ENCODE measurements at regions not wholly inside any gene's neighbourhood (a gene's known extent, or its start where the extent isn't known, plus 50 kb on each side); places are given as distances from the start of the nearest gene placed in this dataset.
"Not testable (repeated sequence)": the region's sequence is repeated elsewhere in the genome, so short reads cannot be mapped to it uniquely, and the experiment has no call there.

DNA sequence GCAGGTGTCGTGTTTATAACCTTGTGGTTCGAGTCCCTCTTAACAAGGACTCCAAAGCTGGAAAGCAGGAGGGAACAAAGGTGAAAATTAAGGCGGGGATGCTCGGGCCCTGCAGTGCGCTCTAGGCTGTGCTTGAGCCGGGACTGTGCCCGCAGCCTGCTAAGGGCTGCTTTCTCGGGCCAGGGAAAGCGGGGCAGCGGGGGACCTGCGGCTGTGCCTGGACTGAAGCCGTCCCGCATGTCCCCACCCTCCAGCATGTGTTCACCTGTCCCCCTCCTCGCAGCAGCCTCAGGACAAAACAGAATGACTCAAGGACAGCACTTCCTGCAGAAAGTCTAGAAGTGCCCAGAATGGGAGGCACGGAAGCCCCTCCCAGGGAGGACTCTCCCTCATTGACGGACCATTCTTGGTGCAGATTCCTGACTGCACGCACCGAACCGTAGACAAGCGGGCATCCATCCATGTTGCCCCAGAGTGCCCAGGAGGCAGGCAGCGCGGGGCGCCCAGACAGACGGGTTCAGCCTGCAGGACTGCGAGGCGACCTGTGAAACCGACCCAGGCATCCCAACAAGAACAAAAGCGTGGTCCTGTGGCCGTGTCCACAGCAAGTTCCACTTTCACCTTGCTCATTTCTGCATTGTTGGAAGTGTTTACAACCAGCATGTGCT lies 342.9 kb downstream of the MAGEB5 start:
- WGBS, 2 donors (ENCODE audit: low coverage in 1 of 2), result 60 to 86% methylated on average over 1 to 29 of the region's 29 CpGs
- H3K4me3 ChIP-seq, result no peak overlapping the region
- no peak for TF ChIP-seq POLR2A (IDR thresholded peaks at IDR 0.05)
- TF ChIP-seq POLR2AphosphoS5 (IDR thresholded peaks at IDR 0.05), result no peak
- TF ChIP-seq, protein P1, sequence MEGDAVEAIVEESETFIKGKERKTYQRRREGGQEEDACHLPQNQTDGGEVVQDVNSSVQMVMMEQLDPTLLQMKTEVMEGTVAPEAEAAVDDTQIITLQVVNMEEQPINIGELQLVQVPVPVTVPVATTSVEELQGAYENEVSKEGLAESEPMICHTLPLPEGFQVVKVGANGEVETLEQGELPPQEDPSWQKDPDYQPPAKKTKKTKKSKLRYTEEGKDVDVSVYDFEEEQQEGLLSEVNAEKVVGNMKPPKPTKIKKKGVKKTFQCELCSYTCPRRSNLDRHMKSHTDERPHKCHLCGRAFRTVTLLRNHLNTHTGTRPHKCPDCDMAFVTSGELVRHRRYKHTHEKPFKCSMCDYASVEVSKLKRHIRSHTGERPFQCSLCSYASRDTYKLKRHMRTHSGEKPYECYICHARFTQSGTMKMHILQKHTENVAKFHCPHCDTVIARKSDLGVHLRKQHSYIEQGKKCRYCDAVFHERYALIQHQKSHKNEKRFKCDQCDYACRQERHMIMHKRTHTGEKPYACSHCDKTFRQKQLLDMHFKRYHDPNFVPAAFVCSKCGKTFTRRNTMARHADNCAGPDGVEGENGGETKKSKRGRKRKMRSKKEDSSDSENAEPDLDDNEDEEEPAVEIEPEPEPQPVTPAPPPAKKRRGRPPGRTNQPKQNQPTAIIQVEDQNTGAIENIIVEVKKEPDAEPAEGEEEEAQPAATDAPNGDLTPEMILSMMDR (IDR thresholded peaks at IDR 0.05), result no peak
- no peak for TF ChIP-seq EP300 (IDR thresholded peaks at IDR 0.05; ENCODE audit: low read depth)
- DNase-seq, result no peak
- in situ Hi-C loops (cut with MboI; ENCODE audit: low pct_ligation_motif_present in 1 of 4, low pct_unique_long_range_greater_than_20kb in 1 of 4, low sequenced_read_pairs in 3 of 4), result no loop called here
- no peaks in the 10 kb centered on the region for H3K4me1 ChIP-seq
- no peaks in the 10 kb centered on the region for H3K36me3 ChIP-seq
- no peaks in the 10 kb centered on the region for H3K9me3 ChIP-seq
- H3K27ac ChIP-seq, result no peak overlapping the region
- intact Hi-C loops (cut with DNase I; ENCODE audit: low total_unique reads), result no loop called here
- H3K27me3 ChIP-seq, result no peaks in the 10 kb centered on the region

DNA sequence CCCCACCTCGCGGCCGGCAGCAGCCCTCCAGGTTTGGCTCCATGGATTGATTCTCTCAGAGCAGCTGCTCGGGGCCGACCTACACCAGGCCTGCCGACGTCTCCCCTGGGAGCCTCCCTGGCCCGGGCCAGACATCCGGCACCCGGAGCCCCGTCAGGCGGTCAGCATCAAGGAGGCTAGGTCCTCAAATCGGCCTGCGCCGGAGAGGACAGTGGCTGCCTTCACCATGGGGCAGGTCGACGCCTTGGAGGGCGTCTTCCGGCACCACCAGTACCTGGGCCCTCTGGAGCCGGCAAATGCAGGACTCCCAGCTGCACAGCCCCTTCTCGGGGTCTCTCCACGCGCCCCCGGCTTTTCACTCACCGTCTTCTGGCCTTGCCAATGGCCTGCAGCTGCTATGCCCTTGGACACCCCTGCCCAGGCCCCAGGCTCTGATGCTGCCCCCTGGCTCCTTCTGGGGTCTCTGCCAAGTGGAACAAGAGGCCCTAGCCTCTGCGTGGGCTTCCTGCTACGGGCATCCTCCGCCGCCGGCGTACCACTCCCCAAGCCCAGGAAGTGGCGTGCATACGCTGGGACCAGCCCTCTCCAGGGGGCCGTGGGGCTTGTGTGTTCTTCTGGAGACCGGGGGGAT lies 341.8 kb downstream of the MAGEB5 start:
- Histone ChIP-seq H3K27ac (no peak overlapping the region), H3K9me3 (no peaks in the 10 kb centered on the region), H3K4me1 (no peaks in the 10 kb centered on the region), H3K4me3 (no peak overlapping the region), H3K27me3 (no peaks in the 10 kb centered on the region), H3K36me3 (no peaks in the 10 kb centered on the region)
- 92 to 95% methylated on average over 3 to 27 of the region's 35 CpGs for WGBS, 2 donors (ENCODE audit: low coverage in 1 of 2)
- intact Hi-C loops (cut with DNase I; ENCODE audit: low total_unique reads) (no loop called here), in situ Hi-C loops (cut with MboI; ENCODE audit: low pct_ligation_motif_present in 1 of 4, low pct_unique_long_range_greater_than_20kb in 1 of 4, low sequenced_read_pairs in 3 of 4) (no loop called here)
- no peak for TF ChIP-seq POLR2A (IDR thresholded peaks at IDR 0.05)
- TF ChIP-seq, protein P1 (IDR thresholded peaks at IDR 0.05), result no peak
- no peak for TF ChIP-seq EP300 (IDR thresholded peaks at IDR 0.05; ENCODE audit: low read depth)
- TF ChIP-seq POLR2AphosphoS5 (IDR thresholded peaks at IDR 0.05), result no peak
- DNase-seq, result no peak

DNA sequence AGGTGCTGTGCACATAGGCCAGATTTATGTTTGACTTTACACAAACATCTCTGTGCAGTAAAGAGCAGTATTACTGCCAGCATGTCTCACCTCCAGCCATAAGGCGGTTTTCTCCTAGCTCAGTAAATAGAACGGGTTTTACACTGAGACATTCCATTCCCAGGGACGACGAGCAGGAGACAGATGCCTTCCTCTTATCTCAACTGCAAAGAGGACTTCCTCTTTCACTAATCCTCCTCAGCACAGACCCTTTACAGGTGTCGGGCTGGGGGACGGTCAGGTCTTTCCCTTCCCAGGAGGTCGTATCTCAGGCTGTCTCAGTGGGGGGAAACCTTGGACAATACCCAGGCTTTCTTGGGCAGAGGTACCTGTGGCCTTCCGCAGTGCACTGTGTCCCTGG lies 309.8 kb downstream of the MAGEB5 start:
- H3K4me3 ChIP-seq; H3K27me3 ChIP-seq; H3K4me1 ChIP-seq; intact Hi-C loops (cut with DNase I; ENCODE audit: low total_unique reads); DNase-seq; in situ Hi-C loops (cut with MboI; ENCODE audit: low pct_ligation_motif_present in 1 of 4, low pct_unique_long_range_greater_than_20kb in 1 of 4, low sequenced_read_pairs in 3 of 4); H3K9me3 ChIP-seq; H3K36me3 ChIP-seq; H3K27ac ChIP-seq: not testable (repeated sequence)
- 37% methylated on average over 8 of the region's 8 CpGs; no CpG with 5 or more reads in 1 of the 2 donors for WGBS, 2 donors (ENCODE audit: low coverage in 1 of 2)

GRCh38 chrX:26522501-26522900 lies 306.5 kb downstream of the MAGEB5 start:
- WGBS, 2 donors (ENCODE audit: low coverage in 1 of 2), result 40% methylated on average over 2 of the region's 2 CpGs; no CpG with 5 or more reads in 1 of the 2 donors
- Histone ChIP-seq H3K27ac (no peak overlapping the region), H3K36me3 (no peaks in the 10 kb centered on the region), H3K9me3 (no peaks in the 10 kb centered on the region), H3K4me1 (no peaks in the 10 kb centered on the region), H3K4me3 (no peak overlapping the region), H3K27me3 (no peaks in the 10 kb centered on the region)
- no peak for DNase-seq
- intact Hi-C loops (cut with DNase I; ENCODE audit: low total_unique reads), result no loop called here
- TF ChIP-seq, protein P1 (IDR thresholded peaks at IDR 0.05), result no peak
- TF ChIP-seq POLR2AphosphoS5 (IDR thresholded peaks at IDR 0.05) (no peak), EP300 (IDR thresholded peaks at IDR 0.05; ENCODE audit: low read depth) (no peak), POLR2A (IDR thresholded peaks at IDR 0.05) (no peak)
- in situ Hi-C loops (cut with MboI; ENCODE audit: low pct_ligation_motif_present in 1 of 4, low pct_unique_long_range_greater_than_20kb in 1 of 4, low sequenced_read_pairs in 3 of 4), result no loop called here

Measured in transverse colon (tissue), 4 donors.